Body of pancreas (tissue), 4 donors: ENCODE measurements at regions not wholly inside any gene's neighbourhood (a gene's known extent, or its start where the extent isn't known, plus 50 kb on each side); places are given as distances from the start of the nearest gene placed in this dataset.
"Not testable (repeated sequence)": the region's sequence is repeated elsewhere in the genome, so short reads cannot be mapped to it uniquely, and the experiment has no call there.

ENCODE experiments used
- ATAC-seq: fragments of 150-250 bp; one replicate; pipeline ENCODE4 v1.9.1; 2016
- DNase-seq, 4 donors: peaks; one replicate each; pipeline ENCODE4 v3.0.0-alpha.2; 2019
- H3K27ac ChIP-seq, 4 donors: fragments of 200-600 bp; sonication (generic); 1 replicate in 3 of 4; 2 replicates in 1 of 4; pipeline versions ENCODE4 v1.5.1 to v1.6.1; 2016 to 2019; ENCODE audit warnings: mild to moderate bottlenecking in 1 of 4, mixed read lengths in 1 of 4, moderate library complexity in 1 of 4
- H3K27me3 ChIP-seq, 2 donors: fragments of 200-600 bp; sonication (generic); one replicate each; pipeline ENCODE4 v1.6.0; 2016; ENCODE audit warnings: mild to moderate bottlenecking in 1 of 2
- H3K36me3 ChIP-seq, 2 donors: fragments of 200-600 bp; sonication (generic); replicated peaks in 1 of 2; 2 replicates each; pipeline ENCODE4 v1.5.1; 2016; ENCODE audit warnings: low read depth in 2 of 2; ENCODE audit not compliant: insufficient read depth in 1 of 2
- H3K4me1 ChIP-seq: fragments of 200-600 bp; sonication (generic); one replicate; pipeline ENCODE4 v1.6.0; 2016
- H3K4me3 ChIP-seq, 2 donors: fragments of 200-600 bp; sonication (generic); 1 replicate in 1 of 2; 2 replicates in 1 of 2; pipeline ENCODE4 v1.5.1; 2016 to 2019
- H3K9me3 ChIP-seq, 3 donors: fragments of 200-600 bp; sonication (generic); 1 replicate in 2 of 3; 2 replicates in 1 of 3; pipeline ENCODE4 v1.5.1; 2016
- POLR2A ChIP-seq, 3 donors: fragments of 450-650 bp; IDR thresholded peaks; one replicate each; pipeline ENCODE4 v1.6.1; 2016; ENCODE audit warnings: antibody characterized with exemption in 3 of 3, mild to moderate bottlenecking in 2 of 3
- WGBS, 2 donors: methylation state at CpG; one replicate each; pipeline ENCODE4 v1.1.5; 2017; 5-methylcytosine and 5-hydroxymethylcytosine counted together
- intact Hi-C: fragments of 100-400 bp; cut with DNase I; formaldehyde crosslinking; loops from one replicate; pipeline ENCODE4 v1.15.1; 2023
- TF ChIP-seq, protein P1 (sequence below), 7 experiments: fragments of 450-650 bp in 4 of 7; fragments of 200-600 bp in 3 of 7; sonication (generic) in 3 of 7; IDR thresholded peaks; one replicate each; pipeline ENCODE4 v1.5.1; 2016 to 2019; ENCODE audit warnings: antibody characterized with exemption in 7 of 7

DNA sequence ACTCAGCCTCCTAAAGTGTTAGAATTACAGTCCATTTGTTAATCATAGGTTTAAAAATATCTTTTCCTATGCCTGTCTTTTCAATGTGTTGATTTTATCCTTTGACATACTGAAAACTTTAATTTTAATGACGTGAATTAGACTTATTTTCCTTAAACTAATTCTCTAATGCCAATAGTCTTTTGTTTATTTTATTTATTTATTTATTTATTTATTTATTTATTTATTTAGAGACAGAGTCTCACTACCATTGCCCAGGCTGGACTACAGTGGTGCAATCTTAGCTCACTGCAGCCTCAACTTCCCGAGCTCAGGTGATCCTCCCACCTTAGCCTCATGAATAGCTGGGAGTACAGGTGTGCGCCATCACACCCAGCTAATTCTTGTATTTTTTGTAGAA, 694.5 kb downstream of the TRHDE start:
- intact Hi-C loops = no loop called here
- TF ChIP-seq POLR2A (IDR thresholded peaks at IDR 0.05) = no peak
- Histone ChIP-seq H3K9me3 (no peaks in the 10 kb centered on the region), H3K4me1 (no peaks in the 10 kb centered on the region), H3K27me3 (no peaks in the 10 kb centered on the region), H3K4me3 (no peak overlapping the region), H3K27ac (no peak overlapping the region), H3K36me3 (no peaks in the 10 kb centered on the region)
- no peak for DNase-seq
- WGBS, 2 donors = 80 to 96% methylated on average over 3 of the region's 3 CpGs
- ATAC-seq = no peak

DNA sequence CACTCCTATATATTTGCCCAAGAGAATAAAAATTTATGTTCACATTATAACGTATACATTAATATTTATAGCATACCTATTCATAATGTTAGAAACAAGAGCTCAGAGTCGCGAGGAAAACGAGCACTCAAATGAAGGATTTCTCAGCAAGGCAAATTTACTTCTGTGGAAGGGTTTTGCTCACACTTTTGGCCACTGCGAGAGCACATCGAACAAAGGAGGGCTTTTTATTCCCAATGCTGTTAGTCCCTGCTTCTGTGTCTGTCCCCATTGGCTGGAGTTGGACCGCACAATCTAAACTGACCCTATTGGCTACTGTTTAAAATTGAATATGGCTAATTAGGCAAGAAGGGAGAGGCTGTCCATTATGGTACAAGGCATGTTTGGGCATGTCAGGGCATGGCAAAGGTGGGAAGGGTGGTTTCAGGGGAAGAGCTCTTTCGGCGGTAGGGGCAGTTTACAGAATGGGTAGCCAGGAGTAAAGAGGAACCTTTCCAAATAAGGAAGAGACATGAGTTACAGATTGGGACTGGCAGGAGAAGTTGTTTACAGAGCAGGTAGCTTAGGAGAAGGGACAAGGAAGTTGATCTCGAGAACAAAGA, 702.9 kb downstream of the TRHDE start:
- DNase-seq (no peak), ATAC-seq (no peak)
- WGBS, 2 donors = 83 to 86% methylated on average over 10 of the region's 10 CpGs
- TF ChIP-seq, protein P1, sequence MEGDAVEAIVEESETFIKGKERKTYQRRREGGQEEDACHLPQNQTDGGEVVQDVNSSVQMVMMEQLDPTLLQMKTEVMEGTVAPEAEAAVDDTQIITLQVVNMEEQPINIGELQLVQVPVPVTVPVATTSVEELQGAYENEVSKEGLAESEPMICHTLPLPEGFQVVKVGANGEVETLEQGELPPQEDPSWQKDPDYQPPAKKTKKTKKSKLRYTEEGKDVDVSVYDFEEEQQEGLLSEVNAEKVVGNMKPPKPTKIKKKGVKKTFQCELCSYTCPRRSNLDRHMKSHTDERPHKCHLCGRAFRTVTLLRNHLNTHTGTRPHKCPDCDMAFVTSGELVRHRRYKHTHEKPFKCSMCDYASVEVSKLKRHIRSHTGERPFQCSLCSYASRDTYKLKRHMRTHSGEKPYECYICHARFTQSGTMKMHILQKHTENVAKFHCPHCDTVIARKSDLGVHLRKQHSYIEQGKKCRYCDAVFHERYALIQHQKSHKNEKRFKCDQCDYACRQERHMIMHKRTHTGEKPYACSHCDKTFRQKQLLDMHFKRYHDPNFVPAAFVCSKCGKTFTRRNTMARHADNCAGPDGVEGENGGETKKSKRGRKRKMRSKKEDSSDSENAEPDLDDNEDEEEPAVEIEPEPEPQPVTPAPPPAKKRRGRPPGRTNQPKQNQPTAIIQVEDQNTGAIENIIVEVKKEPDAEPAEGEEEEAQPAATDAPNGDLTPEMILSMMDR (IDR thresholded peaks at IDR 0.05) = no peak
- TF ChIP-seq POLR2A (IDR thresholded peaks at IDR 0.05) = no peak
- Histone ChIP-seq H3K9me3 (no peaks in the 10 kb centered on the region), H3K36me3 (no peaks in the 10 kb centered on the region), H3K4me3 (no peak overlapping the region), H3K27ac (no peak overlapping the region), H3K4me1 (no peaks in the 10 kb centered on the region), H3K27me3 (no peaks in the 10 kb centered on the region)
- intact Hi-C loops = no loop called here

DNA sequence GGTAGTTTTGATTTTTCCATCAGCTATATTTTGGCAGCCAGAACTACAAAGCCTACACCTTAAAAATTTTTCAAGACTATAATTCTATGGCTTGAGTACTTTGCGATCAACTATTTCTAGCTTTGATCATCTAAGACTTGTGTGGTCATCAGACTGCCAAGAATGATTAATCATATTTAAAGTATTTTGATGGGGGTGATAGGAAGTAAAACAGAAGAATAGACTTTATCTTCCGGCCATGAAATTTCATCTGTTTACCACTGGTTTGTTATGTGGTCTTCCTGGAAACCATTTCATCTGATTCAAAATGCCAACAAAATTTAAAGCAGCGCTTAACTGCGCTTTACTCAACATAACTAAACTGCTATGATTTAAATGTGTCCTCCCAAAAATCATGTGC, 706.8 kb downstream of the TRHDE start:
- Histone ChIP-seq H3K27ac (no peak overlapping the region), H3K36me3 (no peaks in the 10 kb centered on the region), H3K4me3 (no peak overlapping the region), H3K9me3 (no peaks in the 10 kb centered on the region), H3K4me1 (no peaks in the 10 kb centered on the region), H3K27me3 (no peaks in the 10 kb centered on the region)
- intact Hi-C loops = no loop called here
- 87 to 89% methylated on average over 4 of the region's 4 CpGs for WGBS, 2 donors
- no peak for TF ChIP-seq POLR2A (IDR thresholded peaks at IDR 0.05)
- TF ChIP-seq, protein P1 (IDR thresholded peaks at IDR 0.05) = no peak
- DNase-seq (no peak), ATAC-seq (no peak)

DNA sequence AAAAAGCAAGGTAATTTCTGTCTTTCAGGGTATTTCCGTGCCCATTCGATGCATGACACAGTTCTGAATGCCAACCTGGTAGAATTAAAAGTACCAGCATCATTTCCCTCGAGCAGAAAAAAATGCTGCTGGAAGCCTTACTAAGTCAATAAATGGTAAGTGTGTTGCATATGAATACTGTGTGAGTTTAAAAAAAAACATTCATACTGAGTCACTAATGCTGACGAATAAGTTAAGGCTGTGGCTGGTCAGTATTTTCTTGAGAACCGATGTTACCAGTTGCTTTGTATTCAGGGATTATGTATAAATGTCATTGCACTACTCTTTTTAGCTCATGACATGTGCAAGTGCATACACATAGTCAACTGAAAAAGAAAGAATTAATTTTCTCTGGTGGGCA, 710.2 kb downstream of the TRHDE start:
- 61 to 65% methylated on average over 5 of the region's 5 CpGs for WGBS, 2 donors
- DNase-seq (no peak), ATAC-seq (no peak)
- no peak for TF ChIP-seq POLR2A (IDR thresholded peaks at IDR 0.05)
- no peak overlapping the region for H3K27ac ChIP-seq
- H3K9me3 ChIP-seq = no peaks in the 10 kb centered on the region
- no peaks in the 10 kb centered on the region for H3K27me3 ChIP-seq
- H3K4me3 ChIP-seq = no peak overlapping the region
- no peaks in the 10 kb centered on the region for H3K4me1 ChIP-seq
- intact Hi-C loops = no loop called here
- H3K36me3 ChIP-seq = no peaks in the 10 kb centered on the region

DNA sequence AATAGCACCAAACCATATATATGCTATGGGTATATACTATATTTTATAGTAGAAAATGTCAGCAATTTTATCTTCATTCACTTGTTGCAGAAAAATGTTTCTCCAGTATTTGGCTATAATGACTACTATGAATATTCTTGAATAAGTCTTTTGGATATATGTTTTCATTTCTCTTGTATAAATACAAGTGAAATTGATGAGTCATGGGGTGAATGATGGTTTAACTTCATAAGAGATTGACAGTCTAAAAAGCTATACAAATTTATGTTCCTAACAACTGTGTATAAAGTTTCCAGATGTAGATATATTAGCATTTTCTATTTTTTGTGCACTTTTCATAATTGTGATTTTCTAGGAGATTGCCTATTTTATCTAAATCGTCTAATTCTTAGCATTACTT, 714.8 kb downstream of the TRHDE start:
- WGBS, 2 donors = 34 to 49% methylated on average over 1 of the region's 1 CpG
- ATAC-seq (no peak), DNase-seq (no peak)
- Histone ChIP-seq H3K36me3 (no peaks in the 10 kb centered on the region), H3K27me3 (no peaks in the 10 kb centered on the region), H3K27ac (no peak overlapping the region), H3K4me3 (no peak overlapping the region), H3K4me1 (no peaks in the 10 kb centered on the region), H3K9me3 (no peaks in the 10 kb centered on the region)
- intact Hi-C loops = no loop called here
- no peak for TF ChIP-seq POLR2A (IDR thresholded peaks at IDR 0.05)
- TF ChIP-seq, protein P1 (IDR thresholded peaks at IDR 0.05) = no peak

DNA sequence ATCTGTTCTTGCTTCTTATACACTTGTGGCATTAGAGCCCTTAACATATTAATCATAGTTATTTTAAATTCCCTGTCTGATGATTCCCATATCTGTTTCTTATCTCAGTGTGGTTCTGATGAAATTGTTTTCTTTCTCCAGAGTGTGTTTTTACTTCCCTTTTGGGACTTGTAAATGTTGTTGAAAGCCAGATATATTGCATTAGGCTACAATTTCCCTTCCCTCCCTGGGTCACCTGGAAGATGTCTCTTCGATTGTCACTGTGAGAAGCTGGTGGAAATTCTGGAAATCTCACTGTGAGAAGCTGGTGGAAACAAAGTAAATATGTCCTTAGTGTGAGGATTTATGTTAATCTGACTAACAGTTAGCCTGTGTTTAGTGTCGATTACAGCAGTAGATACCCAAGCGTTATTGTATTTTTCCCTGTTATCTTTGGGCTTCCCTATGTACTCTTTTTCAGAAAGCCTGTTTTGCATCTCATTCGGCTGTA, 717.3 kb downstream of the TRHDE start:
- no peaks in the 10 kb centered on the region for H3K9me3 ChIP-seq
- no peaks in the 10 kb centered on the region for H3K36me3 ChIP-seq
- ATAC-seq (no peak), DNase-seq (no peak)
- no peak overlapping the region for H3K27ac ChIP-seq
- TF ChIP-seq, protein P1 (IDR thresholded peaks at IDR 0.05) = no peak
- TF ChIP-seq POLR2A (IDR thresholded peaks at IDR 0.05) = no peak
- no peaks in the 10 kb centered on the region for H3K4me1 ChIP-seq
- H3K4me3 ChIP-seq = no peak overlapping the region
- no peaks in the 10 kb centered on the region for H3K27me3 ChIP-seq
- WGBS, 2 donors = 41 to 57% methylated on average over 4 of the region's 4 CpGs
- intact Hi-C loops = no loop called here

DNA sequence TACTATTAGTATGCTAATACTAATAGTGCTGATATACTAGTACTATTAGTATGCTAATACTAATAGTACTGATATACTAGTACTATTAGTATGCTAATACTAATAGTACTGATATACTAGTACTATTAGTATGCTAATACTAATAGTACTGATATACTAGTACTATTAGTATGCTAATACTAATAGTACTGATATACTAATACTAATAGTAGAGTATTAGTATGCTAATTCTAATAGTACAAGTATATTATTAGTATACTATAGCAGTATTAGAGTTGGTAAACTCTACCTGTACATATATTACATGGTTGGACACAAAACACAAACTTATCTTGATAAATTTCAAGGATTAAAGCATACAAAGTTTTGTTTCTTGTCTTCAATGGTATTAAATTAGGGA, 722.9 kb downstream of the TRHDE start:
- H3K9me3 ChIP-seq, H3K27ac ChIP-seq, H3K27me3 ChIP-seq, intact Hi-C loops, H3K4me3 ChIP-seq, DNase-seq, ATAC-seq, H3K4me1 ChIP-seq, H3K36me3 ChIP-seq: not testable (repeated sequence)
